ENCODE measurements at regions not wholly inside any gene's neighbourhood (a gene's known extent, or its start where the extent isn't known, plus 50 kb on each side); places are given as distances from the start of the nearest gene placed in this dataset.

DNA sequence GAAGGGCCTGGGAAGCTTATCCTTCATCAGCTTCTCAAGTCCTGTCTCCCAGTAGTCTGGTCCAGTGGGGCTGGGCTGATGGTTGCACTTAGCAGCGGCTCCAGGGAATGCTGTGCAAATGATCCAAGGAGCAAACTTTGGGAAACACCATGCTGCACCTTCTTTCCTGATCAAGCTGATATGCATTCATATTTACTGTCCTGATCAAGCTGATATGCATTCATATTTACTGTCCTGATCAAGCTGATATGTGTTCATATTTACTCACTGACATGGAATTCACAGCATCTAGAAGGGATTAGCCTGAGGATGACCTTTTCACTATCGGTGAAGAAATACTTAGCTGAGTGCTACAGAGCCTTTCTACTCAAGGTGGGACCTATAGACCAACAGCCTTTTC is 330.7 kb downstream of the BMPER start:
- TF ChIP-seq EZH2 (IDR thresholded peaks at IDR 0.05; ENCODE audit: borderline replicate concordance) (no peak), EZH2phosphoT487 (IDR thresholded peaks at IDR 0.05; ENCODE audit: low read depth, severe bottlenecking, unreplicated experiment) (no peak)
- TF ChIP-seq, protein P1, sequence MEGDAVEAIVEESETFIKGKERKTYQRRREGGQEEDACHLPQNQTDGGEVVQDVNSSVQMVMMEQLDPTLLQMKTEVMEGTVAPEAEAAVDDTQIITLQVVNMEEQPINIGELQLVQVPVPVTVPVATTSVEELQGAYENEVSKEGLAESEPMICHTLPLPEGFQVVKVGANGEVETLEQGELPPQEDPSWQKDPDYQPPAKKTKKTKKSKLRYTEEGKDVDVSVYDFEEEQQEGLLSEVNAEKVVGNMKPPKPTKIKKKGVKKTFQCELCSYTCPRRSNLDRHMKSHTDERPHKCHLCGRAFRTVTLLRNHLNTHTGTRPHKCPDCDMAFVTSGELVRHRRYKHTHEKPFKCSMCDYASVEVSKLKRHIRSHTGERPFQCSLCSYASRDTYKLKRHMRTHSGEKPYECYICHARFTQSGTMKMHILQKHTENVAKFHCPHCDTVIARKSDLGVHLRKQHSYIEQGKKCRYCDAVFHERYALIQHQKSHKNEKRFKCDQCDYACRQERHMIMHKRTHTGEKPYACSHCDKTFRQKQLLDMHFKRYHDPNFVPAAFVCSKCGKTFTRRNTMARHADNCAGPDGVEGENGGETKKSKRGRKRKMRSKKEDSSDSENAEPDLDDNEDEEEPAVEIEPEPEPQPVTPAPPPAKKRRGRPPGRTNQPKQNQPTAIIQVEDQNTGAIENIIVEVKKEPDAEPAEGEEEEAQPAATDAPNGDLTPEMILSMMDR (IDR thresholded peaks at IDR 0.05; ENCODE audit: poor library complexity) = no peak
- no peaks in the 10 kb centered on the region for H3K27me3 ChIP-seq
- 74% methylated on average over 2 of the region's 2 CpGs for WGBS (ENCODE audit: low lambda C conversion rate, missing lambda C conversion rate)
- no peaks in the 10 kb centered on the region for H4K20me1 ChIP-seq (ENCODE audit: insufficient read depth, poor library complexity, severe bottlenecking)
- DNase-seq (ENCODE audit: low spot score) = no peak
- no peak overlapping the region for H3K4me3 ChIP-seq
- no peaks in the 10 kb centered on the region for H3K9me2 ChIP-seq (replicated peaks; ENCODE audit: insufficient read depth)
- no peak overlapping the region for H3K4me2 ChIP-seq
- H3K27ac ChIP-seq = no peak overlapping the region
- no peaks in the 10 kb centered on the region for H3K36me3 ChIP-seq (replicated peaks; ENCODE audit: insufficient read depth, low read depth)
- H3K79me2 ChIP-seq = no peaks in the 10 kb centered on the region
- H2AFZ ChIP-seq = no peak overlapping the region
- no peaks in the 10 kb centered on the region for H3K9me3 ChIP-seq (ENCODE audit: low read depth)
- H3K4me1 ChIP-seq (ENCODE audit: insufficient read depth) = no peaks in the 10 kb centered on the region

DNA sequence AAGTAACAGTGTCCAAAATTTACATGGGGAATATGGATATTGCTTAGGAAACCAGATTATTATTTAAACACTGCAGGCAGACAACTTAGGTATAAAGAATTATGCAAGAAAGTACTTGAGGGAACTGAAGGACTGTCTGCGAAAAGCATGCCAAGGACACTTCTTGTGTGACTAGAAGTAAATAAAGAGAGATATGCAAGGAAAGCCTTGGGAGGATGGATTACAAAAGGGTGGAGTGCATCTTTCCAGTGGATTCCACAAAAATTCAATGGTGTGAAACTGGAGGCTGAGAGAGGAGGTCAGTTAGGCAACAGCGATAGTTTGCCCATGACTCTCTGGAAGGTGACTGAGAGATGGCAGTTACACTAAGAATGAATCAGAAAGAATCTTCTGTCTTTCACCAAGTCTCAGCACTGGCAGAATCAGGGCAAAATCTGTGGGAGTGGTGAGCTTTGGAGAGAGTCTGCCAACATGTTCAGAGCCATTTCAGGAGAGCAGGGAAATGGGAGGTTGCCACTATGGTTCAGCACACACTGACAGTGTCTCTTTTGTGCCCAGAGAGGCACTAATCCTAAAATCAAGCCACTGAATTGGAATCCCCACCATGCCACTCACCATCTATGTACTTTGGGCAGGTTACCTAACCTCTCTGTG is 331.6 kb downstream of the BMPER start:
- Histone ChIP-seq H3K4me1 (ENCODE audit: insufficient read depth) (no peaks in the 10 kb centered on the region), H3K4me3 (no peak overlapping the region), H4K20me1 (ENCODE audit: insufficient read depth, poor library complexity, severe bottlenecking) (no peaks in the 10 kb centered on the region), H2AFZ (no peak overlapping the region), H3K9me2 (replicated peaks; ENCODE audit: insufficient read depth) (no peaks in the 10 kb centered on the region), H3K79me2 (no peaks in the 10 kb centered on the region), H3K27me3 (no peaks in the 10 kb centered on the region), H3K36me3 (replicated peaks; ENCODE audit: insufficient read depth, low read depth) (no peaks in the 10 kb centered on the region), H3K4me2 (no peak overlapping the region), H3K9me3 (ENCODE audit: low read depth) (no peaks in the 10 kb centered on the region), H3K27ac (no peak overlapping the region)
- TF ChIP-seq EZH2 (IDR thresholded peaks at IDR 0.05; ENCODE audit: borderline replicate concordance) (no peak), EZH2phosphoT487 (IDR thresholded peaks at IDR 0.05; ENCODE audit: low read depth, severe bottlenecking, unreplicated experiment) (no peak)
- TF ChIP-seq, protein P1 (IDR thresholded peaks at IDR 0.05; ENCODE audit: poor library complexity) = no peak
- DNase-seq (ENCODE audit: low spot score) = no peak
- 50% methylated on average over 2 of the region's 2 CpGs for WGBS (ENCODE audit: low lambda C conversion rate, missing lambda C conversion rate)

DNA sequence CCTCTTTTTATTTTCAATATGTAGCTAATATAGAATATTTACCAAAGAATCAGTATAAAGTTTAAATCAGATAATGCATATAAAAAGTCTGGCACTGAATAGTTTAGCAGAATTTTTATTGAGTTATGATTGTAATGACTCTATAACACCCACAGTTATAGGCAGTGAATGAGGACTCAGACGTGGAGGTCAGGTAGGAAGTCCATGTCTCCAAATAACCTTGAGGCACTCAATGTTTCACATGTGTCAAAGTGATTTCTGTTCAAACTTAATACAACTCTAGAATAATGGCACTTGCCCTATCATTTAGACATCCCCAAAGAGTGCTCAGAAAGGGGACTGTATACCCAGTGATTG is 332.1 kb downstream of the BMPER start:
- no peak overlapping the region for H3K4me2 ChIP-seq
- H4K20me1 ChIP-seq (ENCODE audit: insufficient read depth, poor library complexity, severe bottlenecking) = no peaks in the 10 kb centered on the region
- no peak overlapping the region for H3K27ac ChIP-seq
- no peaks in the 10 kb centered on the region for H3K36me3 ChIP-seq (replicated peaks; ENCODE audit: insufficient read depth, low read depth)
- H3K27me3 ChIP-seq = no peaks in the 10 kb centered on the region
- no peak for DNase-seq (ENCODE audit: low spot score)
- H3K9me2 ChIP-seq (replicated peaks; ENCODE audit: insufficient read depth) = no peaks in the 10 kb centered on the region
- no peaks in the 10 kb centered on the region for H3K9me3 ChIP-seq (ENCODE audit: low read depth)
- WGBS (ENCODE audit: low lambda C conversion rate, missing lambda C conversion rate) = 91% methylated on average over 1 of the region's 1 CpG
- H3K79me2 ChIP-seq = no peaks in the 10 kb centered on the region
- TF ChIP-seq EZH2phosphoT487 (IDR thresholded peaks at IDR 0.05; ENCODE audit: low read depth, severe bottlenecking, unreplicated experiment) (no peak), EZH2 (IDR thresholded peaks at IDR 0.05; ENCODE audit: borderline replicate concordance) (no peak)
- TF ChIP-seq, protein P1 (IDR thresholded peaks at IDR 0.05; ENCODE audit: poor library complexity) = no peak
- no peaks in the 10 kb centered on the region for H3K4me1 ChIP-seq (ENCODE audit: insufficient read depth)
- H2AFZ ChIP-seq = no peak overlapping the region
- no peak overlapping the region for H3K4me3 ChIP-seq
